22Rv1 (cell line): ENCODE measurements at regions not wholly inside any gene's neighbourhood (a gene's known extent, or its start where the extent isn't known, plus 50 kb on each side); places are given as distances from the start of the nearest gene placed in this dataset.

Experiments
- H3K27ac ChIP-seq: fragments of 450-650 bp; 2 replicates; pipeline ENCODE4 v1.5.1; 2017
- ZFX ChIP-seq: fragments of 450-650 bp; IDR thresholded peaks from 2 replicates; pipeline ENCODE4 v1.6.1; 2017; ENCODE audit warnings: antibody characterized with exemption, borderline replicate concordance
- TF ChIP-seq, protein P1 (sequence below): fragments of 450-650 bp; IDR thresholded peaks from 2 replicates; pipeline ENCODE4 v1.5.1; 2017; ENCODE audit warnings: mild to moderate bottlenecking

GRCh38 chr3:82999777-83000176 lies 1238.3 kb upstream of the GBE1 start:
- TF ChIP-seq ZFX, result no peak
- TF ChIP-seq, protein P1, sequence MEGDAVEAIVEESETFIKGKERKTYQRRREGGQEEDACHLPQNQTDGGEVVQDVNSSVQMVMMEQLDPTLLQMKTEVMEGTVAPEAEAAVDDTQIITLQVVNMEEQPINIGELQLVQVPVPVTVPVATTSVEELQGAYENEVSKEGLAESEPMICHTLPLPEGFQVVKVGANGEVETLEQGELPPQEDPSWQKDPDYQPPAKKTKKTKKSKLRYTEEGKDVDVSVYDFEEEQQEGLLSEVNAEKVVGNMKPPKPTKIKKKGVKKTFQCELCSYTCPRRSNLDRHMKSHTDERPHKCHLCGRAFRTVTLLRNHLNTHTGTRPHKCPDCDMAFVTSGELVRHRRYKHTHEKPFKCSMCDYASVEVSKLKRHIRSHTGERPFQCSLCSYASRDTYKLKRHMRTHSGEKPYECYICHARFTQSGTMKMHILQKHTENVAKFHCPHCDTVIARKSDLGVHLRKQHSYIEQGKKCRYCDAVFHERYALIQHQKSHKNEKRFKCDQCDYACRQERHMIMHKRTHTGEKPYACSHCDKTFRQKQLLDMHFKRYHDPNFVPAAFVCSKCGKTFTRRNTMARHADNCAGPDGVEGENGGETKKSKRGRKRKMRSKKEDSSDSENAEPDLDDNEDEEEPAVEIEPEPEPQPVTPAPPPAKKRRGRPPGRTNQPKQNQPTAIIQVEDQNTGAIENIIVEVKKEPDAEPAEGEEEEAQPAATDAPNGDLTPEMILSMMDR, result no peak

GRCh38 chr3:82978368-82978767 lies 1216.9 kb upstream of the GBE1 start:
- TF ChIP-seq, protein P1, result no peak
- no peak for TF ChIP-seq ZFX
- no peak overlapping the region for H3K27ac ChIP-seq

More at GRCh38 chr3:82999777-83000176, 1238.3 kb upstream of the GBE1 start:
- no peak overlapping the region for H3K27ac ChIP-seq

DNA sequence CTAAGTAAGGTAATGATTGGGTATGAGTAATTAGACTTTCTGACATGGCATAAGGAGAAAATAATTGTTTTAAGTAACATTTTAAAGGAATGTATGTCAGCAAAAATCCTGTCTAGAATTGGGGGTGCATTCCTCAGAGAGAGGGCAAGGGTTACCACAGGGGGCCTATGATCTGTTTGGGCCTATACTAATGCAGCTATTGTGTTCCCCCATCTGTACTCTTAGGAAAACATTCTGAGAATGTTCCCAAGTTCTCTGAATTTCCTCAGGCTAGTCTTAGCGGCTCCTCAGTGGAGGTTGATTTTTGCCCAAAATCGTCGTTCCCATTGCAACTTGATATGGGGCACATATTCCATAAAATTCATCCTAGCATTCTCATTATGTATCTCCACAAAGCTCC lies 1216.4 kb upstream of the GBE1 start:
- no peak for TF ChIP-seq ZFX
- TF ChIP-seq, protein P1, result no peak
- H3K27ac ChIP-seq, result no peak overlapping the region

DNA sequence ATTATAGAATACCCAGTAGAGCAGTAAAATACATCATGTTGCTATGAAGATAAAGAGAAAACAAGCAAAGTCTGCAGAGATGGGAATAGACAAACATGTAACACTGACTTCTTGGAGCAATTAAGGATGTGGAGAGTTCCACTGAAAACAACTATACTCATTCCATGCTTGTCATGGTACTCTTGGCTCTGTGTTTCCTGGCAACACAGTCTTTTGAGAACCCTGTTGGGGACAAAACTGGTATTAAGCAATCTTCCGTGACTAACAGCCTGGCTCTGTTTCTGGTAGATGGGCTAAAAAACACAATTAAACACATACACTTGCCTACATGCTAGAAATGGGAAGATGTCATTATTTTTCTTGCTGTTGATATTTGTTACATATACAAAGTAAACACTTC lies 1212.3 kb upstream of the GBE1 start:
- no peak for TF ChIP-seq ZFX
- TF ChIP-seq, protein P1, result no peak
- H3K27ac ChIP-seq, result no peak overlapping the region

DNA sequence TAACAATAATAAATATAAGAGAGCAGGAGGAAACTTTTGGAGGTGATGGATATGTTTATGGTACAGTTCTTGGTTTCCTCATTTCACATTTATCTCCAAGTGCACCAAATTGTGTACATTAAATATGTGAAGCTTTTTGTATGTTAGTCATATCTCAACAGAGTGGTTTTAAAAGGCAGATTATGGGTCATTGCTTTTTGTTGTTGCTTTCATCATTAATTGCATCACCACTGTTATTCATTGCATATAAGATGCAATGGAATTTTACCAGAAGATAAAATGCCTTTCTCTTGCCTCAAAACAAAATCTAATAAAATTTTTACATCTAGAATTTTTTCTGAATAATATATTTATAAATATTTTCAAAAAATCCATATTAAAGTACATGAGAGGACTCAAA lies 1198.9 kb upstream of the GBE1 start:
- TF ChIP-seq, protein P1, result no peak
- no peak for TF ChIP-seq ZFX
- H3K27ac ChIP-seq, result no peak overlapping the region

DNA sequence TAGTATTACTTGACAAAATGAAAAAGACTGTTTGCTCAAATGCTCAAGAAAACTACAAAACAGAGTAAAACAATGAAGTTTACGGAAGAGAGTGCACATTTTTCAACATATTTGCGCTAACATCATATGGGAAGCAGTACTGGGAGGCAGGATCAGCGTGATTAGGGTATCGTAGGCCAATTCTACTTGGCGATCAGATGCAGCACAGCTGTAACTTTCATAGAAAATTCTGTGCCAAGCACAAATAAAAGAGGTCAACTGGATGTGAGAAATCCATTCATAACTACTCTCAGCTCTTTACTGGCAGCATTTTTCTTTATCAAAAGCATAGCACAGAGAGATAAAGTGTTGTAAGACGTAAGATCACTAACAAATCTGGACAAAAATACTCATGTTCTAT lies 1196.3 kb upstream of the GBE1 start:
- no peak overlapping the region for H3K27ac ChIP-seq
- no peak for TF ChIP-seq ZFX
- TF ChIP-seq, protein P1, result no peak

- TF ChIP-seq, protein P1, result no peak
- no peak for TF ChIP-seq ZFX
- H3K27ac ChIP-seq, result no peak overlapping the region
Measured at GRCh38 chr3:82957079-82957478, 1195.6 kb upstream of the GBE1 start.
